Activated CD4-positive, alpha-beta T cell treated with anti-CD3 and anti-CD28 coated beads for 1 hour (primary cell): ENCODE measurements at regions not wholly inside any gene's neighbourhood (a gene's known extent, or its start where the extent isn't known, plus 50 kb on each side); places are given as distances from the start of the nearest gene placed in this dataset.

Source experiments
- DNase-seq: peaks from one replicate; pipeline ENCODE4 v3.0.0-alpha.2; 2020

GRCh38 chr17:56739376-56739775, 94.3 kb downstream of the C17orf67 start:
- no peak for DNase-seq

GRCh38 chr17:56739776-56740175, 93.9 kb downstream of the C17orf67 start:
- DNase-seq = no peak

GRCh38 chr17:56740481-56740880, 93.2 kb downstream of the C17orf67 start:
- DNase-seq = no peak
